Epithelial cell of esophagus (primary cell): ENCODE measurements at regions not wholly inside any gene's neighbourhood (a gene's known extent, or its start where the extent isn't known, plus 50 kb on each side); places are given as distances from the start of the nearest gene placed in this dataset.

Experiments used
- DNase-seq: peaks from one replicate; pipeline ENCODE4 v3.0.0; 2010; ENCODE audit warnings: low read depth
- H3K4me3 ChIP-seq: 2 replicates; pipeline ENCODE4 v1.5.1; 2011; ENCODE audit warnings: mild to moderate bottlenecking, low read length, control low read depth
- CTCF ChIP-seq: IDR thresholded peaks from 2 replicates; pipeline ENCODE4 v1.5.1; 2011; ENCODE audit warnings: low read depth, mild to moderate bottlenecking, low read length, control low read depth, inconsistent platforms; ENCODE audit not compliant: insufficient read depth; ENCODE audit errors: missing control alignments

- no peak for TF ChIP-seq CTCF
- DNase-seq = no peak
- no peak overlapping the region for H3K4me3 ChIP-seq
These were observed 60.5 kb upstream of the MEDAG start for GRCh38 chr13:30845297-30846214.

GRCh38 chr13:30846311-30846710 is 59.8 kb upstream of the MEDAG start:
- H3K4me3 ChIP-seq = no peak overlapping the region
- no peak for TF ChIP-seq CTCF
- peak; percentile 67 for DNase-seq

GRCh38 chr13:30846866-30847265 is 59.2 kb upstream of the MEDAG start:
- peak; percentile 66 for DNase-seq
- TF ChIP-seq CTCF = no peak
- H3K4me3 ChIP-seq = no peak overlapping the region

- no peak overlapping the region for H3K4me3 ChIP-seq
- no peak for TF ChIP-seq CTCF
- peak; percentile 83 for DNase-seq
These were observed 58.3 kb upstream of the MEDAG start for GRCh38 chr13:30847650-30848307.

GRCh38 chr13:30848332-30849027 is 57.6 kb upstream of the MEDAG start:
- no peak overlapping the region for H3K4me3 ChIP-seq
- TF ChIP-seq CTCF = no peak
- DNase-seq = no peak

GRCh38 chr13:30849611-30850010 is 56.5 kb upstream of the MEDAG start:
- no peak for DNase-seq
- no peak for TF ChIP-seq CTCF
- no peak overlapping the region for H3K4me3 ChIP-seq
